ENCODE measurements at regions not wholly inside any gene's neighbourhood (a gene's known extent, or its start where the extent isn't known, plus 50 kb on each side); places are given as distances from the start of the nearest gene placed in this dataset.

DNA sequence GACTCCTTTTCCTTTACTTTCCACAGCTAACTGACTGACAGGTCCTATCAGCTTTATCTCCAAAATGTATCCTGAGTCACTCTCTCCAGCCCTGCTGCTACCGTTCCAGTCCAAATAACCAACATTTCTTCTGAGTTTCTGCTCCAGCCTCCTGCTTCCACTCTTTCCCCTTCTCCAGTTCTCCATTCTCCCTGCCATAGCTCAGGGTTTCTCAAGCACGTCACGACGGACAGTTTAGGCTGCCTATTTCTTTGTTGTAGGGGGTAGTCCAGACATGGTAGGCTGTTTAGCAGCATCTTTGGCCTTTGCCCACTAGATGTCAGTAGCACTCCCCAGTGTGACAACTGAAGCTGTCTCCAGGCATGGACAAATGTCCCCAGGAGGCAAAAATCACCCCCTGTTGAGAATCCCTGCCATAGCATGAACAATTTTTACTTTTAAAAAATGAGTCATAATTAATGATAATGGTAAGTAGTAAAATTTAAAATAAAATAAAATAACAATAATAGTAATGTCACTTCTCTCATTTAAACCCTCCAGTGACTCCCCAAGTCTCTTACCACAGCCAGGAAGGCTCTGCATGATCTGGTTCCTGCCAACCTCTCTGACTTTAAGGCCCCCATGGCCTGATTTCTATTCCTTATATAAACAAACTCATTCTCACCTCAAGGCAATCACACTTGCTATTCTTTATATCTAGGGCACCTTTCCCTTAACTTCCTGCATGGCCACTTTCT, 105.4 kb upstream of the FER start:
- DNase-seq, result peak; percentile 26 to 52
- Histone ChIP-seq H3K9me3 (no peaks in the 10 kb centered on the region), H3K36me3 (ENCODE audit: insufficient read depth in 1 of 2, low read depth in 1 of 2) (no peaks in the 10 kb centered on the region), H3K27me3 (ENCODE audit: insufficient read depth in 3 of 3, low read length in 2 of 3) (peaks cover 0 to 2% (median 0%) of the 10 kb centered on the region in 3 donors), H3K4me3 (no peak overlapping the region), H3K4me1 (no peaks in the 10 kb centered on the region), H3K27ac (no peak overlapping the region)
- peak; percentile 78 for TF ChIP-seq CTCF (IDR thresholded peaks at IDR 0.05)
- intact Hi-C loops (cut with DNase I), result loop anchor here in 1 of 2 donors (10.0 kb wide), 1 partner anchor 832 kb away; no protein-coding TSS in a partner anchor
- ATAC-seq, result peak; percentile 75 to 89 (median 84)
- WGBS, 3 donors, result 13 to 18% (median 13%) methylated on average over 4 of the region's 4 CpGs

DNA sequence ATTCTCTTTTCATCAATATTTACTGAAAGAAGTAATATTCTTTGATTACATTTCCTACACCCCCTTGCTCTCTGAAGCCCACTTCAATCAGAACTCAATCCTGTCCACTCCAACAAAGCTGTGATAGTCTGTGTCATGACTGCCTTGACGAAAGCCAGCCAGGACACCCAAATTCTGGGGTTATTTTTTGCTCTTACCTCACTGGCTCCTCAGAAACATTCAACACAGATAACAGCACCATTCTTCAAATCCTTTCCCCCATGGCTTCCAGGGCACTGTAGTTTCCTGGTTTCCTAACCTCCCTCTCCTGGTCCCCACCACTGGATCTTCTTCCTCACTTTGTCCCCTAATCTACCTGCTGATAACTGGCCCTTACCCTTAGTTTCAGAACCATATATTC, 106.1 kb upstream of the FER start:
- no peak for TF ChIP-seq CTCF (IDR thresholded peaks at IDR 0.05)
- intact Hi-C loops (cut with DNase I), result loop anchor here in 1 of 2 donors (10.0 kb wide), 1 partner anchor 833 kb away; no protein-coding TSS in a partner anchor
- ATAC-seq, result no peak
- Histone ChIP-seq H3K27ac (no peak overlapping the region), H3K4me3 (no peak overlapping the region), H3K27me3 (ENCODE audit: insufficient read depth in 3 of 3, low read length in 2 of 3) (peaks cover 0 to 2% (median 0%) of the 10 kb centered on the region in 3 donors), H3K36me3 (ENCODE audit: insufficient read depth in 1 of 2, low read depth in 1 of 2) (no peaks in the 10 kb centered on the region), H3K4me1 (no peaks in the 10 kb centered on the region), H3K9me3 (no peaks in the 10 kb centered on the region)
- WGBS, 3 donors, result 75 to 96% (median 87%) methylated on average over 1 of the region's 1 CpG
- DNase-seq, result no peak

GRCh38 chr5:108639366-108639765, 108.3 kb upstream of the FER start:
- no peak for ATAC-seq
- intact Hi-C loops (cut with DNase I), result no loop called here
- WGBS, 3 donors, result 56 to 63% (median 57%) methylated on average over 3 of the region's 3 CpGs

GRCh38 chr5:108638021-108638420, 109.7 kb upstream of the FER start:
- Histone ChIP-seq H3K4me1 (no peaks in the 10 kb centered on the region), H3K36me3 (ENCODE audit: insufficient read depth in 1 of 2, low read depth in 1 of 2) (no peaks in the 10 kb centered on the region), H3K27me3 (ENCODE audit: insufficient read depth in 3 of 3, low read length in 2 of 3) (no peaks in the 10 kb centered on the region), H3K27ac (no peak overlapping the region), H3K4me3 (no peak overlapping the region), H3K9me3 (no peaks in the 10 kb centered on the region)
- WGBS, 3 donors, result 80 to 84% (median 83%) methylated on average over 2 of the region's 2 CpGs
- intact Hi-C loops (cut with DNase I), result no loop called here
- DNase-seq (no peak), ATAC-seq (no peak)
- no peak for TF ChIP-seq CTCF (IDR thresholded peaks at IDR 0.05)

More at GRCh38 chr5:108639366-108639765, 108.3 kb upstream of the FER start:
- Histone ChIP-seq H3K4me3 (no peak overlapping the region), H3K27ac (no peak overlapping the region), H3K4me1 (no peaks in the 10 kb centered on the region), H3K27me3 (ENCODE audit: insufficient read depth in 3 of 3, low read length in 2 of 3) (no peaks in the 10 kb centered on the region), H3K36me3 (ENCODE audit: insufficient read depth in 1 of 2, low read depth in 1 of 2) (no peaks in the 10 kb centered on the region), H3K9me3 (no peaks in the 10 kb centered on the region)
- no peak for TF ChIP-seq CTCF (IDR thresholded peaks at IDR 0.05)
- no peak for DNase-seq

All from psoas muscle (tissue), 7 donors.